Osteoblast (primary cell): ENCODE measurements at regions not wholly inside any gene's neighbourhood (a gene's known extent, or its start where the extent isn't known, plus 50 kb on each side); places are given as distances from the start of the nearest gene placed in this dataset.

ENCODE experiments used
- DNase-seq: peaks from one replicate; pipeline ENCODE4 v3.0.0; 2011; ENCODE audit warnings: low spot score, mixed read lengths; ENCODE audit not compliant: insufficient read length; ENCODE audit errors: missing footprints
- H2AFZ ChIP-seq: 2 replicates; pipeline ENCODE4 v1.6.0; 2011; ENCODE audit warnings: mild to moderate bottlenecking, low read length
- H3K27ac ChIP-seq: 2 replicates; pipeline ENCODE4 v1.5.1; 2011; ENCODE audit warnings: mild to moderate bottlenecking, low read depth, low read length, moderate library complexity
- H3K27me3 ChIP-seq: 2 replicates; pipeline ENCODE4 v1.6.0; 2012; ENCODE audit warnings: mild to moderate bottlenecking, control low read depth, inconsistent platforms, low read length, moderate library complexity; ENCODE audit not compliant: insufficient read depth
- H3K36me3 ChIP-seq: 2 replicates; pipeline ENCODE4 v1.5.1; 2011; ENCODE audit warnings: mild to moderate bottlenecking, low read length, control low read depth, moderate library complexity; ENCODE audit not compliant: insufficient read depth
- H3K4me1 ChIP-seq: 2 replicates; pipeline ENCODE4 v1.5.1; 2011; ENCODE audit warnings: mild to moderate bottlenecking, low read length, control low read depth, moderate library complexity; ENCODE audit not compliant: insufficient read depth
- H3K4me2 ChIP-seq: 2 replicates; pipeline ENCODE4 v1.6.0; 2011; ENCODE audit warnings: mild to moderate bottlenecking, low read length; ENCODE audit not compliant: insufficient read depth
- H3K4me3 ChIP-seq: fragments of 200-600 bp; sonication (generic); 3 replicates; pipeline ENCODE4 v1.5.1; 2012; ENCODE audit warnings: mild to moderate bottlenecking, low read length, inconsistent platforms; ENCODE audit not compliant: insufficient read depth
- H3K79me2 ChIP-seq: 2 replicates; pipeline ENCODE4 v1.6.0; 2012; ENCODE audit warnings: mild to moderate bottlenecking, low read length, control low read depth, inconsistent platforms; ENCODE audit not compliant: insufficient read depth
- H3K9me3 ChIP-seq: 2 replicates; pipeline ENCODE4 v1.5.1; 2011; ENCODE audit warnings: low read depth, low read length, control low read depth
- H4K20me1 ChIP-seq: 2 replicates; pipeline ENCODE4 v1.6.0; 2012; ENCODE audit warnings: mild to moderate bottlenecking, low read length, control low read depth; ENCODE audit not compliant: insufficient read depth
- CTCF ChIP-seq: IDR thresholded peaks from 2 replicates; pipeline ENCODE4 v1.5.1; 2011; ENCODE audit warnings: mild to moderate bottlenecking, low read depth, low read length, moderate library complexity; ENCODE audit errors: extremely low read depth

DNA sequence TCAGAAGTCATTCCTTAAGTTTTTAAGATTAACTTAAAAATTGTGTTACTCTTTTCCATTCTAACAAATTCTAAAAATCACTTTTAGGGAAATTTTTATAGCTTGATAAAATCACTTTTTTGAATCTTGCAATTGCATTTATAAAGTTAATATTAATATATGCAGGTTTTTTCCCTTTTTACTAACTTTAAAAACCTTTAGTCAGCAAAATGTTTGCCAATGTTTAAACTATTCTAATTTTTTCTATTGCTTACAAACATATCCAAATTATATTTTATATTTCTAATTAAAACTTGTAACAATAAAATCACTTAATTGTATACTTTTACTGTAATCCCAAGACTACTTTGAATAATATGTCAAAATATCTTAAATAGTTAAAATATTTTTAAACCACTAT, 839.4 kb downstream of the TBL1XR1 start:
- Histone ChIP-seq H3K27me3 (no peaks in the 10 kb centered on the region), H4K20me1 (no peaks in the 10 kb centered on the region), H3K4me1 (no peaks in the 10 kb centered on the region), H3K9me3 (no peaks in the 10 kb centered on the region), H3K4me3 (no peak overlapping the region), H3K79me2 (no peaks in the 10 kb centered on the region), H3K27ac (no peak overlapping the region), H3K36me3 (no peaks in the 10 kb centered on the region), H3K4me2 (no peak overlapping the region), H2AFZ (no peak overlapping the region)
- no peak for DNase-seq
- no peak for TF ChIP-seq CTCF

- H3K36me3 ChIP-seq = no peaks in the 10 kb centered on the region
- no peak overlapping the region for H3K27ac ChIP-seq
- no peak for TF ChIP-seq CTCF
- H3K4me2 ChIP-seq = no peak overlapping the region
- H3K4me1 ChIP-seq = no peaks in the 10 kb centered on the region
- H3K79me2 ChIP-seq = no peaks in the 10 kb centered on the region
- no peak overlapping the region for H3K4me3 ChIP-seq
- H2AFZ ChIP-seq = no peak overlapping the region
- DNase-seq = no peak
- H3K27me3 ChIP-seq = no peaks in the 10 kb centered on the region
- H4K20me1 ChIP-seq = no peaks in the 10 kb centered on the region
- H3K9me3 ChIP-seq = no peaks in the 10 kb centered on the region
Observed at GRCh38 chr3:176354843-176355242, 842.4 kb downstream of the TBL1XR1 start.

GRCh38 chr3:176352716-176353334, 844.5 kb downstream of the TBL1XR1 start:
- no peaks in the 10 kb centered on the region for H3K79me2 ChIP-seq
- no peak for TF ChIP-seq CTCF
- H2AFZ ChIP-seq = peak overlapping the region; percentile 33
- no peak overlapping the region for H3K4me3 ChIP-seq
- no peaks in the 10 kb centered on the region for H4K20me1 ChIP-seq
- H3K27me3 ChIP-seq = no peaks in the 10 kb centered on the region
- DNase-seq = no peak
- no peaks in the 10 kb centered on the region for H3K4me1 ChIP-seq
- no peaks in the 10 kb centered on the region for H3K36me3 ChIP-seq
- no peak overlapping the region for H3K27ac ChIP-seq
- no peaks in the 10 kb centered on the region for H3K9me3 ChIP-seq
- H3K4me2 ChIP-seq = no peak overlapping the region

- no peak overlapping the region for H2AFZ ChIP-seq
- no peaks in the 10 kb centered on the region for H3K36me3 ChIP-seq
- no peaks in the 10 kb centered on the region for H3K4me1 ChIP-seq
- no peak overlapping the region for H3K4me3 ChIP-seq
- no peaks in the 10 kb centered on the region for H3K79me2 ChIP-seq
- no peaks in the 10 kb centered on the region for H4K20me1 ChIP-seq
- H3K27me3 ChIP-seq = no peaks in the 10 kb centered on the region
- TF ChIP-seq CTCF = no peak
- no peak overlapping the region for H3K4me2 ChIP-seq
- no peaks in the 10 kb centered on the region for H3K9me3 ChIP-seq
- DNase-seq = no peak
- no peak overlapping the region for H3K27ac ChIP-seq
Observed at GRCh38 chr3:176351408-176351807, 845.9 kb downstream of the TBL1XR1 start.
